ENCODE measurements at regions not wholly inside any gene's neighbourhood (a gene's known extent, or its start where the extent isn't known, plus 50 kb on each side); places are given as distances from the start of the nearest gene placed in this dataset.

GRCh38 chr9:80595192-80595591, 1023.4 kb downstream of the TLE4 start:
- H3K4ac ChIP-seq (replicated peaks; ENCODE audit: insufficient read length, low read depth, low read length), result no peak overlapping the region
- no peak overlapping the region for H2BK12ac ChIP-seq (ENCODE audit: low read depth, low read length)
- H3K18ac ChIP-seq (ENCODE audit: extremely low read depth, low read length), result no peak overlapping the region
- no peaks in the 10 kb centered on the region for H3K23me2 ChIP-seq (ENCODE audit: low read depth, low read length)
- no peak overlapping the region for H4K91ac ChIP-seq (replicated peaks; ENCODE audit: insufficient read length, low read length)
- DNase-seq (ENCODE audit: low read depth in 1 of 2, low spot score in 2 of 2) (no peak), FAIRE-seq (no peak)
- H3K9ac ChIP-seq (replicated peaks in 1 of 4; ENCODE audit: extremely low read depth in 1 of 4, low read depth in 3 of 4, low read length in 3 of 4), result no peak overlapping the region
- no peak overlapping the region for H3K23ac ChIP-seq (ENCODE audit: insufficient read length)
- H3K36me3 ChIP-seq (ENCODE audit: control insufficient read depth in 2 of 4, insufficient read depth in 4 of 4, low read length in 3 of 4), result no peaks in the 10 kb centered on the region
- ChIA-PET CTCF (ENCODE audit: partially characterized antibody) (interaction anchor here (0.6 to 1.9 kb wide), 7 partner anchors 9 to 420 kb away, joined by 3 to 7 read pairs (median 4); no protein-coding TSS in a partner anchor), POLR2A (ENCODE audit: partially characterized antibody) (no interaction called here)
- no peak overlapping the region for H2BK20ac ChIP-seq (ENCODE audit: low read length)
- no peak overlapping the region for H4K8ac ChIP-seq (ENCODE audit: extremely low read depth, insufficient read depth, low read length)
- 87% methylated on average over 4 of the region's 4 CpGs; no CpG with 5 or more reads in 1 of the 2 experiments for WGBS, 2 experiments (ENCODE audit: extremely low coverage in 1 of 2, insufficient coverage in 1 of 2, insufficient read length in 1 of 2, insufficient replicate concordance in 2 of 2, low coverage in 1 of 2, low lambda C conversion rate in 2 of 2, missing lambda C conversion rate in 1 of 2)
- no peak overlapping the region for H2BK120ac ChIP-seq (replicated peaks; ENCODE audit: low read depth, low read length)
- no peaks in the 10 kb centered on the region; a peak in 1 of 7 replicates for H3K27me3 ChIP-seq (replicated peaks in 1 of 4; ENCODE audit: control insufficient read depth in 3 of 4, extremely low read depth in 1 of 4, insufficient read depth in 3 of 4, low read length in 3 of 4)
- peaks cover 0 to 3% of the 10 kb centered on the region in 2 experiments; a peak in 1 of 4 replicates for H3K9me3 ChIP-seq (ENCODE audit: insufficient read depth in 2 of 2, low read depth in 1 of 2, low read length in 1 of 2)
- H3K79me1 ChIP-seq (ENCODE audit: low read depth, low read length), result no peaks in the 10 kb centered on the region
- H3K4me1 ChIP-seq (replicated peaks in 1 of 4; ENCODE audit: control insufficient read depth in 3 of 4, insufficient read depth in 4 of 4, low read length in 3 of 4), result peaks cover 0 to 4% (median 3%) of the 10 kb centered on the region in 4 experiments; a peak in 4 of 7 replicates
- no peak overlapping the region for H2AK5ac ChIP-seq (ENCODE audit: low read depth, low read length)
- no peak overlapping the region for H3K4me3 ChIP-seq (ENCODE audit: extremely low read depth in 1 of 4, insufficient read depth in 2 of 4, low read depth in 3 of 4, low read length in 4 of 4)
- H2BK15ac ChIP-seq (ENCODE audit: low read length), result no peak overlapping the region
- no peak overlapping the region for H3K56ac ChIP-seq (replicated peaks; ENCODE audit: insufficient read length, low read depth, low read length)
- H3K79me2 ChIP-seq (ENCODE audit: control insufficient read depth in 1 of 2, insufficient read depth in 2 of 2, low read length in 2 of 2), result no peaks in the 10 kb centered on the region
- no peak overlapping the region for H3K14ac ChIP-seq (ENCODE audit: insufficient read length)
- TF ChIP-seq TAF7 (optimal IDR thresholded peaks at IDR 0.05; ENCODE audit: borderline replicate concordance, low read depth, low read length) (no peak), CTCF (IDR thresholded peaks at IDR 0.05; ENCODE audit: control extremely low read depth in 1 of 3, insufficient read depth in 1 of 3, low read depth in 1 of 3, low read length in 3 of 3) (peak in 2 of 3 experiments; percentile 17 to 23; a peak in 2 of 4 replicates), RAD21 (IDR thresholded peaks at IDR 0.05 in 1 of 2, conservative IDR thresholded peaks at IDR 0.05 in 1 of 2; ENCODE audit: low read depth in 2 of 2, low read length in 2 of 2) (peak; percentile 49 to 56), CHD1 (IDR thresholded peaks at IDR 0.05; ENCODE audit: low read depth, low read length) (no peak), RNF2 (IDR thresholded peaks at IDR 0.05; ENCODE audit: borderline replicate concordance, low read depth, low read length, missing control alignments, poor library complexity, severe bottlenecking) (no peak)
- H2AFZ ChIP-seq (ENCODE audit: low read length), result no peak overlapping the region
- no peak overlapping the region for H3K27ac ChIP-seq (ENCODE audit: low read depth, low read length)
- no peak overlapping the region for H2BK5ac ChIP-seq (ENCODE audit: low read depth, low read length)
- no peaks in the 10 kb centered on the region for H4K20me1 ChIP-seq (replicated peaks in 1 of 2; ENCODE audit: control insufficient read depth in 1 of 2, insufficient read depth in 2 of 2, low read length in 2 of 2)
- H4K5ac ChIP-seq (ENCODE audit: insufficient read length, low read depth, low read length), result no peak overlapping the region
- no peak overlapping the region for H3K4me2 ChIP-seq (ENCODE audit: insufficient read depth in 1 of 2, low read depth in 2 of 2, low read length in 2 of 2)
